GM12878 (cell line): ENCODE measurements at regions not wholly inside any gene's neighbourhood (a gene's known extent, or its start where the extent isn't known, plus 50 kb on each side); places are given as distances from the start of the nearest gene placed in this dataset.

Experiments used
- ATAC-seq: fragments of 200-7000 bp; cut with Tn5 transposase; 3 replicates; pipeline ENCODE4 v1.9.1; 2020; ENCODE audit warnings: mild to moderate bottlenecking, moderate library complexity
- BruUV-seq: library from RNA; stranded (reverse); fragments of 400-500 nt; replicated peaks from 2 replicates; lab custom pipeline; 2021; lab: Mats Ljungman, UMichigan
- CTCF ChIA-PET: fragments of 300-600 bp; sonication (Branson Sonifier 250); formaldehyde crosslinking; extraction: SDS; loops from one replicate; lab custom pipeline; 2021; ENCODE audit warnings: inconsistent platforms; lab: Yijun Ruan, JAX
- POLR2A ChIA-PET: fragments of 350-600 bp; formaldehyde crosslinking; extraction: SDS; loops from one replicate; lab custom pipeline; 2021; ENCODE audit warnings: inconsistent platforms; lab: Charles Lee
- RAD21 ChIA-PET: fragments of 300-600 bp; sonication (Branson Sonifier 250); formaldehyde crosslinking; loops from one replicate; lab custom pipeline; 2023; ENCODE audit warnings: antibody characterized with exemption; ENCODE audit not compliant: unreplicated experiment; lab: Charles Lee
- SMC1A ChIA-PET: fragments of 300-600 bp; sonication (Branson Sonifier 250); formaldehyde crosslinking; loops from one replicate; lab custom pipeline; 2023; ENCODE audit not compliant: unreplicated experiment, uncharacterized antibody; lab: Charles Lee
- DNase-seq: peaks from one replicate; pipeline ENCODE4 v3.0.0-alpha.2; 2011; ENCODE audit warnings: low read depth, low spot score
- FAIRE-seq: peaks from 3 replicates; lab custom pipeline; 2011; peaks lifted over from hg19 to GRCh38; lab: Jason Lieb, UNC
- H2AFZ ChIP-seq: 2 replicates; pipeline ENCODE4 v1.6.0; 2011; ENCODE audit warnings: low read depth, low read length, control low read depth; ENCODE audit not compliant: control insufficient read depth
- H3K27ac ChIP-seq: 2 replicates; pipeline ENCODE4 v1.5.1; 2011; ENCODE audit warnings: control low read depth; ENCODE audit not compliant: control insufficient read depth, insufficient read depth
- H3K27me3 ChIP-seq, 2 experiments: replicated peaks in 1 of 2; 2 replicates each; pipeline versions ENCODE4 v1.6.0 to v1.6.1; 2011; ENCODE audit warnings: low read length in 1 of 2; ENCODE audit not compliant: control insufficient read depth in 2 of 2, insufficient read depth in 2 of 2
- H3K36me3 ChIP-seq, 2 experiments: 2 replicates each; pipeline ENCODE4 v1.5.1; 2011; ENCODE audit warnings: low read length in 1 of 2; ENCODE audit not compliant: control insufficient read depth in 2 of 2, insufficient read depth in 2 of 2
- H3K4me1 ChIP-seq: 2 replicates; pipeline ENCODE4 v1.6.1; 2011; ENCODE audit warnings: mild to moderate bottlenecking, low read length, moderate library complexity, mixed read lengths; ENCODE audit not compliant: control insufficient read depth, insufficient read depth
- H3K4me2 ChIP-seq: 2 replicates; pipeline ENCODE4 v1.6.0; 2011; ENCODE audit warnings: control low read depth; ENCODE audit not compliant: control insufficient read depth, insufficient read depth
- H3K4me3 ChIP-seq: fragments of 200-600 bp; sonication (generic); 2 replicates; pipeline ENCODE4 v1.5.1; 2016
- H3K79me2 ChIP-seq: 2 replicates; pipeline ENCODE4 v1.6.0; 2011; ENCODE audit warnings: low read length; ENCODE audit not compliant: control insufficient read depth, insufficient read depth
- H3K9ac ChIP-seq: 2 replicates; pipeline ENCODE4 v1.8.0; 2011; ENCODE audit warnings: low read length, control low read depth, mixed read lengths; ENCODE audit not compliant: control insufficient read depth, insufficient read depth
- H3K9me3 ChIP-seq: replicated peaks from 3 replicates; pipeline ENCODE4 v1.5.1; 2011; ENCODE audit warnings: mild to moderate bottlenecking, low read length; ENCODE audit not compliant: control insufficient read depth, insufficient read depth
- H4K20me1 ChIP-seq: 2 replicates; pipeline ENCODE4 v1.6.0; 2011; ENCODE audit not compliant: control insufficient read depth, insufficient read depth
- ATF2 ChIP-seq: IDR thresholded peaks from 2 replicates; pipeline ENCODE4 v1.6.1; 2012; ENCODE audit warnings: low read length, inconsistent platforms
- FOXK2 ChIP-seq: fragments of 450-650 bp; IDR thresholded peaks from 2 replicates; pipeline ENCODE4 v1.6.1; 2017; ENCODE audit warnings: mild to moderate bottlenecking, moderate library complexity
- HDAC6 ChIP-seq: fragments of 200-600 bp; sonication (generic); IDR thresholded peaks from one replicate; pipeline ENCODE4 v1.8.0; 2017; ENCODE audit warnings: antibody characterized with exemption; ENCODE audit not compliant: unreplicated experiment
- MTA2 ChIP-seq: fragments of 450-650 bp; IDR thresholded peaks from 2 replicates; pipeline ENCODE4 v1.6.1; 2016; ENCODE audit warnings: low read depth, mild to moderate bottlenecking, moderate library complexity
- TAF1 ChIP-seq: IDR thresholded peaks from 2 replicates; pipeline ENCODE4 v1.6.1; 2011; ENCODE audit warnings: mild to moderate bottlenecking, low read depth, low read length, borderline replicate concordance
- ZBTB40 ChIP-seq: fragments of 450-650 bp; IDR thresholded peaks from 2 replicates; pipeline ENCODE4 v1.6.1; 2016; ENCODE audit warnings: mild to moderate bottlenecking, moderate library complexity, borderline replicate concordance
- WGBS: methylation state at CpG from one replicate; pipeline ENCODE4 v1.1.6; 2016; ENCODE audit warnings: low lambda C conversion rate; ENCODE audit not compliant: insufficient replicate concordance, insufficient coverage; ENCODE audit errors: missing lambda C conversion rate; 5-methylcytosine and 5-hydroxymethylcytosine counted together
- in situ Hi-C: fragments of 300-500 bp; cut with MboI; formaldehyde crosslinking; loops from 9 replicates; pipeline ENCODE4 v1.14.3; 2018; ENCODE audit warnings: mixed read lengths
- intact Hi-C: fragments of 100-400 bp; cut with micrococcal nuclease; formaldehyde crosslinking; loops from one replicate; pipeline ENCODE4 v1.14.2; 2022; ENCODE audit not compliant: unreplicated experiment

- ChIA-PET CTCF (no interaction called here), POLR2A (no interaction called here), RAD21 (no interaction called here), SMC1A (no interaction called here)
- DNase-seq (no peak), FAIRE-seq (no peak), ATAC-seq (peak; percentile 61)
- Histone ChIP-seq H4K20me1 (no peaks in the 10 kb centered on the region), H3K36me3 (no peaks in the 10 kb centered on the region), H2AFZ (no peak overlapping the region), H3K27ac (no peak overlapping the region), H3K4me2 (no peak overlapping the region), H3K79me2 (no peaks in the 10 kb centered on the region), H3K9ac (no peak overlapping the region), H3K4me3 (no peak overlapping the region), H3K4me1 (no peaks in the 10 kb centered on the region), H3K9me3 (no peaks in the 10 kb centered on the region), H3K27me3 (no peaks in the 10 kb centered on the region)
- in situ Hi-C loops (no loop called here), intact Hi-C loops (no loop called here)
- no TSS peak for BruUV-seq
- 24% methylated on average over 7 of the region's 7 CpGs for WGBS
- TF ChIP-seq ZBTB40: no peak
- no peak for TF ChIP-seq HDAC6
- no peak for TF ChIP-seq ATF2
- no peak for TF ChIP-seq FOXK2
- TF ChIP-seq MTA2: peak; percentile 41; the same call in 1 of the 2 replicates
- no peak for TF ChIP-seq TAF1
- TF ChIP-seq, all 136 proteins: peak for 1
Measured at GRCh38 chr5:31119938-31120641, 73.4 kb upstream of the CDH6 start.
